ENCODE measurements at regions not wholly inside any gene's neighbourhood (a gene's known extent, or its start where the extent isn't known, plus 50 kb on each side); places are given as distances from the start of the nearest gene placed in this dataset.

DNA sequence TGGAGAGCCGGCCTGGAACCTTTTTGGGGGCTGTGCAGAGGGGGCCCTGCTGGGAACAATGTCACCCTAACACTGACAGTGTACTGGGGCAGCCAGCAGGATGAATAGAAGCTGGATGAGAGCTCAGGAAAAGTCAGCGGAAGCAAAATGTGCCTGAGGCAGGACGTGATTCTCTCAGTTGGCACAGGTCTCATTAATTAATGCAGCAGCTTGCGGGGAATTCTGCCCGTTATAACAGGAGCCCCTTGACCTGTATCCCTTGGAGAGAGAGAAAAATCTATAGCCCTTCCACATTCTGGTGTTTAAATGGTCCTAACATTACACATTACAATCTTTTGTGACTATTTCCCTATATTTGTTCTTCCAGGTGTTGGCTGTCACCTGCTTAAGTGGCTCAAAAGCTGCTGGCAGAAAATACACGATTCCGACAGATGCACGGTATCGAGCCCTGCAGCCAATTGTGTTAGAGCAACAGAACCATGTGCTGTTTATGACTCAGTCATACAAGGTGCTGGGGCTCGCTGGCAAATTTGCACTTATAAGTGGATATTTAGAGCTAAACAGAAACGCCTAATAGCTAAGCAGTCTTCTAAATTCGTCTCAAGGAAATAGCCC is 854.7 kb downstream of the AACS start:
- DNase-seq = no peak

DNA sequence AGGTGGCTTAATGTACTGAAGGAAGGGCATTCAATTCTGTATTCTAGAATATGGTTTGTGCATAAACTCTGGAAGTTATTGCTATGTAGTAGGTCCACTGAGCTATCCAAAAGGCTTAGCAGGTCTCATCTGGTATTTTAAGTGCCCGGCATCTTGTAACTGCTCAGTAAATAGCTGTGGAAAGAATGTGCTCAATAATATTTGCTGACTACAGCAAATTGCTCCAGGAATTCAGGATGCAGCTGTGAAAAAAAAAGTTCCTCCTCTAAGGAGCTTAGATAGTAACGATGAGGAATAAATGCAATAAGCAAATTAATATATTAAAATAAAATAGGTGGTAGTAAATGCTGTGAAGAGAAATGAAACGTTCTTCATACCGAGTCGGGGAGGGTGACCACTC is 857.1 kb downstream of the AACS start:
- DNase-seq = no peak

GRCh38 chr12:125936502-125936901 is 871.3 kb downstream of the AACS start:
- DNase-seq = no peak

GRCh38 chr12:125944446-125944845 is 879.2 kb downstream of the AACS start:
- no peak for DNase-seq

GRCh38 chr12:125949471-125949870 is 884.2 kb downstream of the AACS start:
- DNase-seq = no peak

DNA sequence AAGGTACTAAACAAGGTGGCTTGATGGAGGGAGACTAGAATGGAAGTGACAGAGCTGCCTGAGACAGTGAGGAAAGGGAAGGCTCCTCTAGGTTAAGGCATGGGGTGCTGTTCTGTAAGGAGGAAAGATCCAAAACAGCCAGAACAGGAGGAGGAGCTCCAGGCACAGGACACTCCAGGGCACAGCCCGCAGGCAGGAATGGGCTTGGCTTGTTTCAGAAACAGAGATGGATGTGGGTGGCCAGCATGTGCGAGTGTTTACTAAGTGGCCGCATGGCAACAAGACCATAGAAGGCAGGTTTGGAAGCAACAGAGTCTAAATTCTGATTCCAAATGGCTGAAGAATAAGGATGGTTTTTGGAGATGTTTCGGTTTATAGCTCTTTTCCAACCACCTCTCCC is 889.1 kb downstream of the AACS start:
- no peak for DNase-seq

GRCh38 chr12:125956186-125956585 is 891.0 kb downstream of the AACS start:
- DNase-seq = no peak

DNA sequence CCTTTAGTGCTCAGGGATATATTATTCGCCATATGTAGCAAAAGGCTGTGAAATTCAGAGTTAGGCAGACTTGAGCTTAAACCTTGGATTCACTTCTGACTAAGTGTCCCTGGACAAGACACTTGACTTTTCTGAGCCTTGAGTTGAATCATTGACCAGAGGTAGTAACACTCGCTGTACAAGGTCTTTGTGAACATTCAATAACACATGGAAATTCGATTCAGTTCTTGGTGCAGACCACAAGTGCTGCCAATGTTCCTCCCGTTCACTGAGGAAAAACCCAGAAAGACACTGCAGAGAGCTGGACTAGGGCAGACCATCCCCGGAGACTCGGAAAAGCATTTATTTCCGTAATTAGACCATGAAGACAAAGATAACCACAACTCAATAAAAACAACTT is 901.4 kb downstream of the AACS start:
- DNase-seq = no peak

DNA sequence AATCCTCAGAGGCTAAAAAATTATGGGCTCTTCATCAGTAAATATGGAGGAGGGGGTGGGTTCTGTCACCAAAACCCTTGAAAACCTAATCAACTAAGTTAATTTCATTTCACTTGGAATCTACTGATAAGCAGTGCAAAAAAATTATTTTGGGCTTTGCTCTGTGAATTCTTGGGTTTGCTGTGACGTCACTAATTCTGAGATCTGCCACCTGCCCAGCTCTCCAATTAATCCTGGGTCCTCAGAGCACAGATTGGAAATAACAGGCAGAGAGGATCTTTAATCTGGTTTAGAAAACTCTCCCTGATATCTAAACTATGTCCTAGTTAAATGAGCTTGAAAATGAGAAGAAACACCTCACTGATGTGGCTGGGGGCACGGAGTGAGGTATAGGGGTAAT is 903.2 kb downstream of the AACS start:
- no peak for DNase-seq

DNA sequence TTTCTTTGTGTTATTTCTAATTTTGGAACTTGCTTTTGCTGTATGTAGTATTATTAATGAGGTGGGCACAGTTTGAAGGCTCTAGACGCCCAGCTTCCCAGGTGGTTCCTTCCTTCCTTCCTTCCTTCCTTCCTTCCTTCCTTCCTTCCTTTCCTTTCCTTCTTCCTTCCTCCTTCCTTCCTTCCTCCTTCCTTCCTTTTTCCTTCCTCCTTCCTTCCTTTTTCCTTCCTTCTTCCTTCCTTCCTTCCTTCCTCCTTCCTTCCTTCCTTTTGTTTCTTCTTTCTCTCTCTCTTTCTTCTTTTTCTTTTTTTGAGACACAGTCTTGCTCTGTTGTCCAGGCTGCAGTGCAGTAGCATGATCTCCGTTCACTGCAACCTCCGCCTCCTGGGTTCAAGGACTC is 906.7 kb downstream of the AACS start:
- DNase-seq = no peak

- no peak for DNase-seq
These were observed 913.1 kb downstream of the AACS start for GRCh38 chr12:125978286-125978685.

GRCh38 chr12:125981610-125982253 is 916.5 kb downstream of the AACS start:
- no peak for DNase-seq

- no peak for DNase-seq
These were observed 918.0 kb downstream of the AACS start for GRCh38 chr12:125983094-125983783.

- DNase-seq = no peak
These were observed 918.7 kb downstream of the AACS start for GRCh38 chr12:125983784-125984500.

- no peak for DNase-seq
These were observed 923.3 kb downstream of the AACS start for GRCh38 chr12:125988545-125988944.

GRCh38 chr12:125989696-125990095 is 924.5 kb downstream of the AACS start:
- DNase-seq = no peak

- no peak for DNase-seq
These were observed 931.2 kb downstream of the AACS start for GRCh38 chr12:125996443-125996842.

GRCh38 chr12:125999628-126000027 is 934.4 kb downstream of the AACS start:
- no peak for DNase-seq

DNA sequence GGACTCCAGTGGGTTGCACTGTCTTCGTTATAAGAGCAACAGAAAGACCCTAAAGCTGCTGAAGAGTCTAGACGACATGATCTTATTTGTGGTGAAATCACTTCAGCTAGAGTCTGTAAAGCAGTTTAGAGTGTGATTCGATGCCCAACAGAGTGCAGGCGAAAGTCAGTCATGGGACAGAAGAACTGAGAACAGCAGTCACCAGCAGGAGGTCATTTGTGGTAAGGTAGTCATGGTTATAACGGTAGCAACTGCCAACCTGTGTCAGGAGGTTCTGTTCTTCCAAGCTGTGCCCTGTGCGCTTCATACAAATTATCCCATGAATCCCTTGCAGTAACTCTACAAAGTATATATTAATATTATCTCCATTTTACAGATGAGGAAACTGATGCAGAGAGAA is 954.1 kb downstream of the AACS start:
- no peak for DNase-seq

GRCh38 chr12:126021675-126022074 is 956.4 kb downstream of the AACS start:
- DNase-seq = no peak

DNA sequence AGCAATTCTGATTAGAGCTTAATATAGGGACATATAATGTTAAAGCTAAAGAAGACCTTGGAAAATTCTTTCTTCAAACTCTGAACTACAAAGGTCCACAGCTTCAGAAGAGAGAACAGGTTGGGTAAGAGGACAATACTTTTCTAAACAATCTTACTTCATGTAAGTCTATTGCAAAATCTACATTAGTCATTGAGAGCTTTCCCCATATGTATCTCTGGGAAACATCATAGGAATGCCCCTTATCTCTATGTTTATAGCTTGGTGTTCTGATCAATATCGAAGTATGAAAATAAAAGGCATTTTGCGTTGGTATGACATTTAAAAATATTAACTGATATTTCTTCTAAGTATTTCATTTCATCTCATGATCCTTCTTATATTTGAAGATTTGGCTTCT is 962.6 kb downstream of the AACS start:
- no peak for DNase-seq

GRCh38 chr12:126030573-126030972 is 965.3 kb downstream of the AACS start:
- DNase-seq = no peak

DNA sequence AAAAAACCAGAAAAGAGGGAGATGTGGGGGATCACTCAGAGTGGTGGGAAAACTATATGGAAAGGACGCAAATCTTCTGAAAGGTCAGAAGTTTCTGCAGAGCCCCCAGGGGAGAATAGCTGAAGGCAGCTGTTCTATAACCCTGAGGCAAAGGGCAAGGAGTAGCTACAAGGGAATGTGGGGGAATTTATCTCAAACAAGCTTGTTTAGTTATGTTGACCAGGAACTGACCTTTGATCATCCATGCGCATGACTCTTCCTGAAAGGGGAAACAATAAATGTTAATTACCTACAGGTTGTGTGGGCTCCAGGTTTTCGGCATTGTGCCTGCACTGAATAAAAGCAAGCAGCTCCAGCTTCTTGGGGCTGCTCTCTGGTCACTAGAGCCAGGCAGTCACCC is 968.5 kb downstream of the AACS start:
- no peak for DNase-seq

GRCh38 chr12:126036348-126036747 is 971.1 kb downstream of the AACS start:
- no peak for DNase-seq

All from activated CD4-positive, alpha-beta T cell treated with anti-CD3 and anti-CD28 coated beads, Interleukin-2, amount 50 U/mL, for 48 hours (primary cell).